ENCODE measurements at regions not wholly inside any gene's neighbourhood (a gene's known extent, or its start where the extent isn't known, plus 50 kb on each side); places are given as distances from the start of the nearest gene placed in this dataset.
"Not testable (repeated sequence)": the region's sequence is repeated elsewhere in the genome, so short reads cannot be mapped to it uniquely, and the experiment has no call there.

GRCh38 chr14:43872752-43873655, 634.1 kb downstream of the FSCB start:
- DNase-seq: no peak

DNA sequence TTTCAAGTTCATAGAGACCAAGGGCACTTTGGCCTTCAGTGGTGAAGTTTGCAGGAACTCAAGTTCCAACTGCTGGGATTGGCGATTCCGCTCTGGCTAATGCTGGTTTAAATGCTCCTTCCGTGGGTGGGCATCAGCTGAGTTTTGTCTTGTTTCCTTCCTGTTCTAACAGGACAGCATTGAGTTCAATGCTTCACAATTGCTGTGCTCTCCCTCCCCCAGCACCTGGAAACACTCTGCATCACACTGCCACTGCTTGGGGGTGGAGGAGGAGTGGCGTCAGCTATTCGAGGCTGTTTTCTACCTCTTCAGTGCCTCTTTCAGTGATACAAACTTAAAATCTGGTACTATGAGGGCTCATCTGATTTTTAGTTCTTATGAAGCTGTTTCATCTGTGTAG, 634.9 kb downstream of the FSCB start:
- no peak for DNase-seq

DNA sequence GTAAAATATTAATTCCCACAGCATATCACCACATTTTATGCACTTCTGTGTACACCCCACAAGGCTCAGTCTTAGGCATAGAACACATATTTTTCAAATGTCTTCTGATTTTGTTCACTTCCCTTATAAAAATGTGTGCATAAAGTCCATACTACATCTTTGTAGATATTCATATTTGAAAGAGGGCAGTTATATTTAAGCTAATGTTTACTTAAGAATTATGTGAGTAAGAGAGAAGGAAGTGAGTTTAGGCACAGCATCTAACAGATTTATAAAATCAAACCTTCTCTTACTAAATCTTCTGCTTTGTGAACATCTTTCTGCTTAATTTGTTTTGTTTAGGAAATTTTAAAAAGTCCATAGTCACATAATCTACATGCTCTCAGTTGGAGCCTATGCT, 648.1 kb downstream of the FSCB start:
- DNase-seq: no peak

- DNase-seq: no peak
Measured at GRCh38 chr14:43855556-43855955, 651.5 kb downstream of the FSCB start.

GRCh38 chr14:43853541-43853940, 653.5 kb downstream of the FSCB start:
- DNase-seq: peak in 1 of 58 donors; percentile 6

DNA sequence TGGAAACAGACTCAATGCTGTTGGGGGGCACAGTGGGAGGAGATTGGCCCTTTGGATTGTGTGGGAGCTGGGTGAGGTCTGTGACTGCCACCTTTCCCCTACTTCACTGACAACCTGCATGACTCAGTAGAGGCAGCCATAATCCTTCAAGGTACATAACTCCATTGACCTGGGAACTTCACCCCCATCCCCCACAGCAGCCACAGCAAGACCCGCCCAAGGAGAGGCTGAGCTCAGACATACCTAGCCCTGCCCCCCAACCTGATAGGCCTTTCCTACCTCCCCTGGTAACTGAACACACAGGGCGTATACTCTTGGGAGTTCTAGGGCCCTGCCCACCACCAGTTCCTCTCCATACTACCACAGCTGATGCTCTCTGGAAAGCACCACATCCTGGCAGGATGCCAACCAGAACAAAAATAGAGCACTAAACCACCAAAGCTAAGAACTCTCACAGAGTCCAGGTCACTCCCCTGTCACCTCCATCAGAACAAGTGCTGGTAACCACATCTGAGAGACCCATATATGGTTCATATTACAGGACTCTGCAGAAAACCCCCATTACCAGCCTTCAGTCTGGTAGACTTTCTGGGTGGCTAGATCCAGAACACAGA, 703.9 kb downstream of the FSCB start:
- DNase-seq: no peak

DNA sequence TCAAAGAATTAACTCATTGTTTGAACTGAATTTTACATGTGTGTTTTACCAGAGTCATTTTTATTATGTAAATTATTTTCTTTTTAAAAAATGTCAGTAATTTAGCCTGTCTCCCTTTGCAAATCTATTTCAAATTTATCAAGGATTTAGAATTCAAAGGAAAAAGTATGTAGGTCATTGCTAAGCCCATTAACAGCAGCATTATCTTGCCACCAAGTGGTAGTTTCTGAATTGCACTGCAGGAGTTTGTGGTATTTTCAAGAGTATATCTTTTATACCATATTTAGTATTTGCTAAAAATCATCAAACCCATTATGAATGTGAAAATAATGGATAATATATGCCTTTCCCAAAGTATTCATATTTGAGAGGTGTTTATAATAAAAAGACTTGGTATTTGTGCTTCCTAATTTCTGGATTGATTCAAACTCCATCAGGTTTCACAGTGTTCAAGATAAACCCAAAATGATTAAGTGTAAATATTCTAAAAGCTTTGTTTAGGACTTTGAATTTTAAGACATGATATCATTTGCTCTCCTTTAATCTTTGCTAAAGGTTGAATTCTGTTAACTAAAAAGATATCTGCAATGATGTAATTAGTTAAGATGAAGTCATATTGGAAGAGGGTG, 711.4 kb downstream of the FSCB start:
- DNase-seq: peak in 1 of 58 donors; percentile 0

DNA sequence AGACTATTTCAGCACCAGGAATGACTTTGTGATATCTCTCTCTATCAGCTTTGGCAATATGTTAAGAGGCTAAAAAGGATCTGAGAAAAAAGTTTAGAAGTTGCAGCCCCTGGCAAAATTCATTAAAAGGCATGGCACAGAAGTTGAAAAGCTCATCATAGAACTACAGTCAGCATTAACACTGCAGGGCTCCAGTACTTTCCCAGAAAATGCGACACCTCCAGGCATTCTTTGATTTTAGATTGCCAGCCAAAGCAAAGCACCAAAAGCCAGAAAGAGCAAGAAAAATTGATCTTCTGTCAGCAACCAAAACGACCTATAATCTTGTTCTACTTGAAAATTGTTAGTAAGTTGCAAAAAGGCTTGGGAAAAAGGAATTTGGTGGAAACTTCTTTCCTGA, 713.5 kb downstream of the FSCB start:
- no peak for DNase-seq

DNA sequence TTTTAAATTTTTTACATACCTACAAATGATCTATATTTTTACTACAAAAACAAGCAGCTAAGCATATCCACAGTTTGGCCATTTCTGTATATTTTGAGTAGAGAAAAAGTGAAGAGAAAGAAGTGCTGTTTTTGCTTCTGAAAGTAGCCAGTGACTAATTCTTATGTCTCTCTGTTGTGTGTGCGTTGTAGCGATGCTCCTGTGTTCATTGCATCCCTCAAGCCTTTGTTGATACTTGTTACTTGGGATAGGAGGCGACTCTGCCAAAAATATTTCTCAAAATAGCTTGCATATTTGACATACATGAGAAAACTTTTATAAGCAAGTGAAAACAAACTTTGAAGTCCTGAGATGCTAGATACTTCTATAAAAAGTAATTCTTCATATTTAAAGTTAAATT, 714.1 kb downstream of the FSCB start:
- no peak for DNase-seq

GRCh38 chr14:43790681-43791080, 716.4 kb downstream of the FSCB start:
- no peak for DNase-seq

DNA sequence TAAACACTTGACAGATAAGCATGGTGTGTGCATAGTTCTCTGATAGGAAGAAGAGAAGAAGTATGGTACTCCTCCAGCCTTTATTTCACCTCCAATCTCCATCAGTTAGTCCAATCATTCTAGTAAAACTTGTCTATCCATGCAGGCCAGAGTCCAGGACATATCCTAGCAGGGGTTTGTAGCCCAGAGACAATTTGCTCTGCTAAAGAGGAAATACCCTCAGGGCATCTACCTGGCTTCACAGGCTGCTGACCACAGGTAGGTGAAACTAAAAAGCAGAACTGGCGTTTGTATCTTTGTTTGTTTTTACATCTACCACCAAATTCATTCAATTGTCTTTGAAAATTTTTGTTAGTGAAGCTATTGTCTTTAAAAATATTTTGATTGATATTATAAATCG, 717.6 kb downstream of the FSCB start:
- no peak for DNase-seq

DNA sequence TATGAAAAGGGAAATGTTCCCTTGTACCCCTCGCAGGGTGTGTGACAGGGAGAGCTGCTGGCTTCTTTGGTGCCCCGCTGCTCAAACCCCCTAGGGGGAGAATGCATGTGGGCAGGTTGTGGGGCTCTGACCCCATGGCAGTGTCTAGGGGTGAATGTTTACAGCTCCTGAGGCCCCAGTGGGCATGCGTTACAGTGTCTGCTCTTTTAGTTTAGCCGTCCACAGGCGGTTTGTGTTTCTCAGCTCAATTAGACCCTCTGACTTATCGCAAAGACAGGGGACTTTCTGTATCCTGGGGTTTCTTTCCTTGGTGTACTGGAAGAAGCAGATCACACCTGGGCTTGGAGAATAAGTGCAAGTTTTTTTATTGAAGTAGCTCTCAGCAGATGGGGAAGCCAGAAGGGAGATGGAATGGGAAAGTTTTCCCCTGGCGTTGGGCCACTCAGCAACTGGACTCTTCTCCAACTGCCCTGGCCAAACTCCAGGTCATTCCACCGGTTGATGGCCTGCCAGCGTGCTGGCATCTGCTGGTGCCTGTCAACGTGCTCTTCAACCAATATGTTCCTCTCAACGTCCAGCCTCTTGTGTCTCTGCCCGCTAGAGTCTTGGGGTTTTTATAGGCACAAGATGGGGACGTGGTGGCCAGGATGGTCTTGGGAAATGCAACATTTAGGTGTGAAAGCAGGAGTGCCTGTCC, 720.9 kb downstream of the FSCB start:
- DNase-seq: no peak

DNA sequence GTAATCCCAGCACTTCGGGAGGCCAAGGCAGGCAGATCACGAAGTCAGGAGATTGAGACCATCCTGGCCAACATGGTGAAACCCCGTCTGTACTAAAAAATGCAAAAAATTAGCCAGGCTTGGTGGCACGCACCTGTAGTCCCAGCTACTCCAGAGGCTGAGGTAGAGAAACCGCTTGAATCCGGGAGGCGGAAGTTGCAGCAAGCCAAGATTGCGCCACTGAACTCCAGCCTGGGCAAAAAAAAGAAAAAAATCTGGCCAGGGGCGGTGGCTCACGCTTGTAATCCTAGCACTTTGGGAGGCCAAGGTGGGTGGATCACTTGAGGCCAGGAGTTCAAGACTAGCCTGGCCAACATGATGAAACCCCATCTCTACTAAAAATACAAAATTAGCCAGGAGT, 722.7 kb downstream of the FSCB start:
- DNase-seq: not testable (repeated sequence)

GRCh38 chr14:43778937-43779639, 728.0 kb downstream of the FSCB start:
- DNase-seq: no peak

DNA sequence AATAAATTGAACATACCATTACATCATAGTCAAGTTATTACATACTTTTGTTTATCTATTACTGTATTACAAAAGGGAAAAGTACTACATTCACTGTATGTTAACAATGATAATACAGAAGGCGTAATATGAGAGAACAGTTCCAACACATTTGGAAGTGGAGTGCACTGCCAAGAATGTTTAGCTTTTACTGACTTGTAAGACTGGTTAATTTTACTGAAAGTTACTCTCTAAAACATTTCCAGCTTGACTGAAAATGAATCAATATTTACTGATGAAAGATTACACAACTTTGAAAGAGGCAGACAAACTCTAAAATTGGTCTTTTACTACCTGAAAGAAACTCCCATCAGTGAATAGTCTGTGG, 728.5 kb downstream of the FSCB start:
- DNase-seq: no peak

- no peak for DNase-seq
Measured at GRCh38 chr14:43765474-43765873, 741.6 kb downstream of the FSCB start.

DNA sequence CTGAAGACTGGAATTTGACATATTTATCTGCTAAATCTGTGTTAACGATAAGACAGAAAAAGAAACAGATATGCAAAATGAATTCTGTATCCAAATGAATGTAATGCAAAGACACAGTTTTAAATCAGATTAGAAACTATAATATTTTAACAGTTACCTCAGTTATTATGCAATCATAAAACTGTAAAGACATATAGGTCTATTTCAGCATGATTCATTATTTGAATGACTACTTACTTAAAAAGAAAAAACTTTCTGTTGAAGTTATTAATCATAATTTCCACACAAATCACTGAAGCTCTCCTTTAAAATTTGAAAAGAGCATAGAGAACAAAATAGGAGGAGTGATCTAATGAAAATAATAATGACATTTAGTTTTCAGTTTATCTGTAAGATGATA, 742.6 kb downstream of the FSCB start:
- no peak for DNase-seq

DNA sequence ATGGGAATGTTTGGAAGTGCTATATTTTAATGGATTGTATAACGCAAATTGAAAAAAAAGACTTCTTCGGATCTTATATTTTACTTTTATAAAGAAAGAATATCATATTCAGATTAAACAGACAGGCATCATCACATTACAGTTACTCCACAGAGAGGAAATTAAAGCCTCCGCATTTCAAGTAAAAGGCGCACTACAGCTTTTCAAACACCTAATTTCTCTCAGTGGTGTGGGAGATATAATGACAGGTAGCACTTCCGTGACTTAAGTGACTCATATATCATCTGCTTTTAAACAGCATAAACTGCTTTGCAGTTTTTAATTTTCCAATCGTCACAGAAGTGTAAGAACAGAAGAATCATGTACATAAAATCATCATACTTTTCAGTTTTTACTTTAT, 751.4 kb downstream of the FSCB start:
- DNase-seq: no peak

DNA sequence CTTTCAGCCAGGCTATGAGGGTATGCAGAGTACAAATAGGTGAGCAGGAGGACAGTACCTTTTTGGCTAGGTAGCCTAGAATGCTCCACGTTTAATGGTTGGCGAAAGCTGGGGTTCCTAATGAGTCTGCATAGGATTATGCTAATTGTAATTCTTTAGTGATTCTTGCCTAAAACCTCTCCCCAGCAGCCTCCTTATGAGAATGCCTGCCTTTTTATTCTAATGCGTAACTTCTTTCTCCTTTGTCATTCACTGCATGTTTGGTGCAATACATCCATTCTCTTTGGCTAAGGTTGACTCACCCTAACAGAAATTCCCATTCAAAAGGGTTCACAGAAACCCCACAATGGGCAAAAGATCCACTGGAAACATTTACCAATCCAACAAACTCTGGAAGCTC, 752.2 kb downstream of the FSCB start:
- no peak for DNase-seq

GRCh38 chr14:43745746-43746145, 761.3 kb downstream of the FSCB start:
- no peak for DNase-seq

DNA sequence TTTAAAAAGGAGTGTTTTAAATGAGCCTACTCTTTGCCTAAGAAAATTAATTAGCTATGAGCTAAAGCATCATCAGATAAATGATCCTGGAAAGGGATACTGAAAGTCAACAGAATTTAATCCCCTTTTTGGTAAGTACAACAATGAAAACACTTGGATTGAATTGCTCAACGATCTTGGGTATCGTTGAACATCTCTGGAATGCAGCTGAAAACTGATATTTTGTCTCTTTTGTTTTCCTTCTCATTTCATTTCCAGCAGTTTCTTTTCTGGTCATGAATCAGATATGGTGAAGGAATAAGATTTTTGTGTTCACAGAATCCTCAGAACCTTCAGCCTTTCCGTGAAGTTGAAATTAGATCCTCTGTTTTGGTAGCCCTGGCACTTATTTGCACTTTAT, 771.2 kb downstream of the FSCB start:
- DNase-seq: no peak
